Liver (tissue), 8 donors: ENCODE measurements at regions not wholly inside any gene's neighbourhood (a gene's known extent, or its start where the extent isn't known, plus 50 kb on each side); places are given as distances from the start of the nearest gene placed in this dataset.

Source experiments
- DNase-seq: peaks from one replicate; pipeline ENCODE4 v3.0.0-alpha.2; 2017; ENCODE audit warnings: low spot score
- H3K27ac ChIP-seq, 2 donors: one replicate each; pipeline ENCODE4 v1.7.0; 2013; ENCODE audit warnings: inconsistent platforms in 2 of 2, low read length in 2 of 2, control low read depth in 1 of 2, low read depth in 1 of 2, mild to moderate bottlenecking in 1 of 2
- H3K27me3 ChIP-seq, 4 donors: one replicate each; pipeline versions ENCODE4 v1.6.1 to v1.7.0; 2013; ENCODE audit warnings: low read length in 3 of 4, inconsistent platforms in 1 of 4, mild to moderate bottlenecking in 1 of 4, moderate library complexity in 1 of 4; ENCODE audit not compliant: control insufficient read depth in 4 of 4, insufficient read depth in 4 of 4
- H3K36me3 ChIP-seq, 4 donors: one replicate each; pipeline versions ENCODE4 v1.6.1 to v1.7.0; 2013; ENCODE audit warnings: low read length in 3 of 4, mild to moderate bottlenecking in 3 of 4, low read depth in 1 of 4, moderate library complexity in 1 of 4; ENCODE audit not compliant: control insufficient read depth in 4 of 4, insufficient read depth in 3 of 4
- H3K4me1 ChIP-seq, 4 donors: one replicate each; pipeline versions ENCODE4 v1.6.1 to v1.7.0; 2013; ENCODE audit warnings: low read length in 3 of 4, mild to moderate bottlenecking in 3 of 4, moderate library complexity in 1 of 4; ENCODE audit not compliant: control insufficient read depth in 4 of 4, insufficient read depth in 4 of 4
- H3K4me3 ChIP-seq, 3 donors: one replicate each; pipeline versions ENCODE4 v1.6.1 to v1.7.0; 2013; ENCODE audit warnings: low read length in 3 of 3, control low read depth in 1 of 3, low read depth in 1 of 3, mild to moderate bottlenecking in 1 of 3
- H3K9ac ChIP-seq, 2 donors: one replicate each; pipeline ENCODE4 v1.7.0; 2013; ENCODE audit warnings: low read length in 2 of 2, mild to moderate bottlenecking in 2 of 2, moderate library complexity in 2 of 2, control low read depth in 1 of 2, low read depth in 1 of 2
- H3K9me3 ChIP-seq, 4 donors: one replicate each; pipeline versions ENCODE4 v1.6.1 to v1.7.0; 2013; ENCODE audit warnings: low read length in 3 of 4; ENCODE audit not compliant: control insufficient read depth in 4 of 4
- EGR1 ChIP-seq, 2 donors: IDR thresholded peaks; 2 replicates each; pipeline ENCODE4 v1.6.1; 2016 to 2018; ENCODE audit warnings: antibody characterized with exemption in 2 of 2, low read depth in 2 of 2
- FOXA1 ChIP-seq: IDR thresholded peaks from 2 replicates; pipeline ENCODE4 v1.6.1; 2016; ENCODE audit warnings: antibody characterized with exemption
- FOXA2 ChIP-seq: IDR thresholded peaks from 2 replicates; pipeline ENCODE4 v1.6.1; 2016; ENCODE audit warnings: antibody characterized with exemption
- GABPA ChIP-seq, 2 donors: IDR thresholded peaks in 1 of 2; conservative IDR thresholded peaks in 1 of 2; 2 replicates each; pipeline ENCODE4 v1.6.1; 2016; ENCODE audit warnings: antibody characterized with exemption in 2 of 2, mild to moderate bottlenecking in 1 of 2, moderate library complexity in 1 of 2
- HNF4A ChIP-seq, 2 donors: conservative IDR thresholded peaks; 2 replicates each; pipeline ENCODE4 v1.6.1; 2016; ENCODE audit warnings: antibody characterized with exemption in 2 of 2, mild to moderate bottlenecking in 2 of 2
- HNF4G ChIP-seq: IDR thresholded peaks from 2 replicates; pipeline ENCODE4 v1.6.1; 2016; ENCODE audit warnings: antibody characterized with exemption
- JUND ChIP-seq, 2 donors: IDR thresholded peaks; 2 replicates each; pipeline ENCODE4 v1.6.1; 2016; ENCODE audit warnings: antibody characterized with exemption in 2 of 2
- RAD21 ChIP-seq, 2 donors: IDR thresholded peaks; 2 replicates each; pipeline ENCODE4 v1.6.1; 2016; ENCODE audit warnings: antibody characterized with exemption in 2 of 2, mild to moderate bottlenecking in 2 of 2
- RXRA ChIP-seq, 2 donors: IDR thresholded peaks; 2 replicates each; pipeline ENCODE4 v1.6.1; 2017 to 2018; ENCODE audit warnings: antibody characterized with exemption in 2 of 2, mild to moderate bottlenecking in 1 of 2
- SP1 ChIP-seq: IDR thresholded peaks from 2 replicates; pipeline ENCODE4 v1.6.1; 2018; ENCODE audit warnings: antibody characterized with exemption, mild to moderate bottlenecking
- TAF1 ChIP-seq: conservative IDR thresholded peaks from 2 replicates; pipeline ENCODE4 v1.6.1; 2016; ENCODE audit warnings: antibody characterized with exemption, mild to moderate bottlenecking
- YY1 ChIP-seq: IDR thresholded peaks from 2 replicates; pipeline ENCODE4 v1.6.1; 2016; ENCODE audit warnings: antibody characterized with exemption, mild to moderate bottlenecking
- WGBS: extraction: QIAGEN DNeasy Blood & Tissue Kit; methylation state at CpG from one replicate; pipeline ENCODE4 v1.1.7; 2013; 5-methylcytosine and 5-hydroxymethylcytosine counted together
- TF ChIP-seq, protein P1 (sequence below): IDR thresholded peaks from 2 replicates; pipeline ENCODE4 v1.6.1; 2016; ENCODE audit warnings: antibody characterized with exemption
- TF ChIP-seq, protein P2 (sequence below): IDR thresholded peaks from 2 replicates; pipeline ENCODE4 v1.6.1; 2016; ENCODE audit warnings: antibody characterized with exemption
- TF ChIP-seq, protein P3 (sequence below): IDR thresholded peaks from 2 replicates; pipeline ENCODE4 v1.6.1; 2016; ENCODE audit warnings: antibody characterized with exemption
- TF ChIP-seq, protein P4 (sequence below): IDR thresholded peaks from 2 replicates; pipeline ENCODE4 v1.6.1; 2016; ENCODE audit warnings: antibody characterized with exemption, mild to moderate bottlenecking
- TF ChIP-seq, protein P5 (sequence below): fragments of 150-350 bp; IDR thresholded peaks from 2 replicates; pipeline ENCODE4 v1.5.1; 2017; ENCODE audit warnings: improper control_type of control experiment, low read depth, low read length; ENCODE audit not compliant: missing input control
- donor health status: healthy.
- donor health status: healthy.
- donor health status: healthy.
- donor health status: healthy.
- donor health status: healthy.

DNA sequence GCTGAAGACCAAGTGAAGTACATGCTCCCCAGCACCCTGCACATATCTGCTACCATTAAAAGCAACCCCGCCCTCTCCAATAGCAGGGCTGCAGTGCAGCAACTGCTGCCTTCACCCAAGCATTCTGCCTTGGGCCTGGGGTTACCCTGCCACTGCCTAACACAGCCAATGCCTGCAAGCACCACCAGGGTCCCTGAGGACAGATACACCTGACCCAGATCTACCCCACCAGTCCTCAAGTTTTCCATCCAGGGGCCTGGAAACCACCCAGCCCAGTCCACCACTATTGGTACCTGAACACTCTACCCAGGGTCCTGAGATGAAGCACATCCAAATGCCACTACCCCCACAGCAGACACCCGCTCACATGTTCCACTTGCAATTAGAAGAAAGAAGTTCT is 181.1 kb upstream of the RBBP8 start:
- TF ChIP-seq FOXA1, result no peak
- no peak for TF ChIP-seq RXRA (IDR thresholded peaks at IDR 0.05)
- TF ChIP-seq, protein P1, sequence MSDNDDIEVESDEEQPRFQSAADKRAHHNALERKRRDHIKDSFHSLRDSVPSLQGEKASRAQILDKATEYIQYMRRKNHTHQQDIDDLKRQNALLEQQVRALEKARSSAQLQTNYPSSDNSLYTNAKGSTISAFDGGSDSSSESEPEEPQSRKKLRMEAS, result no peak
- TF ChIP-seq SP1, result no peak
- no peak for TF ChIP-seq EGR1 (IDR thresholded peaks at IDR 0.05; ENCODE audit: low read depth in 2 of 2)
- TF ChIP-seq YY1, result no peak
- TF ChIP-seq RAD21 (IDR thresholded peaks at IDR 0.05), result no peak
- TF ChIP-seq, protein P2, sequence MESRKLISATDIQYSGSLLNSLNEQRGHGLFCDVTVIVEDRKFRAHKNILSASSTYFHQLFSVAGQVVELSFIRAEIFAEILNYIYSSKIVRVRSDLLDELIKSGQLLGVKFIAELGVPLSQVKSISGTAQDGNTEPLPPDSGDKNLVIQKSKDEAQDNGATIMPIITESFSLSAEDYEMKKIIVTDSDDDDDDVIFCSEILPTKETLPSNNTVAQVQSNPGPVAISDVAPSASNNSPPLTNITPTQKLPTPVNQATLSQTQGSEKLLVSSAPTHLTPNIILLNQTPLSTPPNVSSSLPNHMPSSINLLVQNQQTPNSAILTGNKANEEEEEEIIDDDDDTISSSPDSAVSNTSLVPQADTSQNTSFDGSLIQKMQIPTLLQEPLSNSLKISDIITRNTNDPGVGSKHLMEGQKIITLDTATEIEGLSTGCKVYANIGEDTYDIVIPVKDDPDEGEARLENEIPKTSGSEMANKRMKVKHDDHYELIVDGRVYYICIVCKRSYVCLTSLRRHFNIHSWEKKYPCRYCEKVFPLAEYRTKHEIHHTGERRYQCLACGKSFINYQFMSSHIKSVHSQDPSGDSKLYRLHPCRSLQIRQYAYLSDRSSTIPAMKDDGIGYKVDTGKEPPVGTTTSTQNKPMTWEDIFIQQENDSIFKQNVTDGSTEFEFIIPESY, result no peak
- TF ChIP-seq, protein P3, sequence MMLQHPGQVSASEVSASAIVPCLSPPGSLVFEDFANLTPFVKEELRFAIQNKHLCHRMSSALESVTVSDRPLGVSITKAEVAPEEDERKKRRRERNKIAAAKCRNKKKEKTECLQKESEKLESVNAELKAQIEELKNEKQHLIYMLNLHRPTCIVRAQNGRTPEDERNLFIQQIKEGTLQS, result no peak
- no peak for TF ChIP-seq JUND (IDR thresholded peaks at IDR 0.05)
- TF ChIP-seq HNF4A (conservative IDR thresholded peaks at IDR 0.05), result no peak
- TF ChIP-seq, protein P4, sequence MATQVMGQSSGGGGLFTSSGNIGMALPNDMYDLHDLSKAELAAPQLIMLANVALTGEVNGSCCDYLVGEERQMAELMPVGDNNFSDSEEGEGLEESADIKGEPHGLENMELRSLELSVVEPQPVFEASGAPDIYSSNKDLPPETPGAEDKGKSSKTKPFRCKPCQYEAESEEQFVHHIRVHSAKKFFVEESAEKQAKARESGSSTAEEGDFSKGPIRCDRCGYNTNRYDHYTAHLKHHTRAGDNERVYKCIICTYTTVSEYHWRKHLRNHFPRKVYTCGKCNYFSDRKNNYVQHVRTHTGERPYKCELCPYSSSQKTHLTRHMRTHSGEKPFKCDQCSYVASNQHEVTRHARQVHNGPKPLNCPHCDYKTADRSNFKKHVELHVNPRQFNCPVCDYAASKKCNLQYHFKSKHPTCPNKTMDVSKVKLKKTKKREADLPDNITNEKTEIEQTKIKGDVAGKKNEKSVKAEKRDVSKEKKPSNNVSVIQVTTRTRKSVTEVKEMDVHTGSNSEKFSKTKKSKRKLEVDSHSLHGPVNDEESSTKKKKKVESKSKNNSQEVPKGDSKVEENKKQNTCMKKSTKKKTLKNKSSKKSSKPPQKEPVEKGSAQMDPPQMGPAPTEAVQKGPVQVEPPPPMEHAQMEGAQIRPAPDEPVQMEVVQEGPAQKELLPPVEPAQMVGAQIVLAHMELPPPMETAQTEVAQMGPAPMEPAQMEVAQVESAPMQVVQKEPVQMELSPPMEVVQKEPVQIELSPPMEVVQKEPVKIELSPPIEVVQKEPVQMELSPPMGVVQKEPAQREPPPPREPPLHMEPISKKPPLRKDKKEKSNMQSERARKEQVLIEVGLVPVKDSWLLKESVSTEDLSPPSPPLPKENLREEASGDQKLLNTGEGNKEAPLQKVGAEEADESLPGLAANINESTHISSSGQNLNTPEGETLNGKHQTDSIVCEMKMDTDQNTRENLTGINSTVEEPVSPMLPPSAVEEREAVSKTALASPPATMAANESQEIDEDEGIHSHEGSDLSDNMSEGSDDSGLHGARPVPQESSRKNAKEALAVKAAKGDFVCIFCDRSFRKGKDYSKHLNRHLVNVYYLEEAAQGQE, result no peak
- TF ChIP-seq FOXA2, result no peak
- no peak for TF ChIP-seq GABPA (IDR thresholded peaks at IDR 0.05 in 1 of 2, conservative IDR thresholded peaks at IDR 0.05 in 1 of 2)
- no peak for TF ChIP-seq HNF4G
- TF ChIP-seq, protein P5, sequence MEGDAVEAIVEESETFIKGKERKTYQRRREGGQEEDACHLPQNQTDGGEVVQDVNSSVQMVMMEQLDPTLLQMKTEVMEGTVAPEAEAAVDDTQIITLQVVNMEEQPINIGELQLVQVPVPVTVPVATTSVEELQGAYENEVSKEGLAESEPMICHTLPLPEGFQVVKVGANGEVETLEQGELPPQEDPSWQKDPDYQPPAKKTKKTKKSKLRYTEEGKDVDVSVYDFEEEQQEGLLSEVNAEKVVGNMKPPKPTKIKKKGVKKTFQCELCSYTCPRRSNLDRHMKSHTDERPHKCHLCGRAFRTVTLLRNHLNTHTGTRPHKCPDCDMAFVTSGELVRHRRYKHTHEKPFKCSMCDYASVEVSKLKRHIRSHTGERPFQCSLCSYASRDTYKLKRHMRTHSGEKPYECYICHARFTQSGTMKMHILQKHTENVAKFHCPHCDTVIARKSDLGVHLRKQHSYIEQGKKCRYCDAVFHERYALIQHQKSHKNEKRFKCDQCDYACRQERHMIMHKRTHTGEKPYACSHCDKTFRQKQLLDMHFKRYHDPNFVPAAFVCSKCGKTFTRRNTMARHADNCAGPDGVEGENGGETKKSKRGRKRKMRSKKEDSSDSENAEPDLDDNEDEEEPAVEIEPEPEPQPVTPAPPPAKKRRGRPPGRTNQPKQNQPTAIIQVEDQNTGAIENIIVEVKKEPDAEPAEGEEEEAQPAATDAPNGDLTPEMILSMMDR, result no peak
- TF ChIP-seq TAF1, result no peak
- H3K27ac ChIP-seq, result no peak overlapping the region
- H3K36me3 ChIP-seq, result peaks cover 0 to 4% (median 0%) of the 10 kb centered on the region in 4 donors
- no peaks in the 10 kb centered on the region for H3K27me3 ChIP-seq
- no peak overlapping the region for H3K9ac ChIP-seq
- no peak overlapping the region for H3K4me3 ChIP-seq
- H3K4me1 ChIP-seq, result no peaks in the 10 kb centered on the region
- no peaks in the 10 kb centered on the region for H3K9me3 ChIP-seq
- 91% methylated on average over 2 of the region's 2 CpGs for WGBS
- DNase-seq, result no peak
